Transverse colon (tissue), 4 donors: ENCODE measurements at regions not wholly inside any gene's neighbourhood (a gene's known extent, or its start where the extent isn't known, plus 50 kb on each side); places are given as distances from the start of the nearest gene placed in this dataset.

ENCODE experiments used
- DNase-seq: peaks from one replicate; pipeline ENCODE4 v3.0.0-alpha.2; 2019
- H3K27ac ChIP-seq, 4 donors: fragments of 200-600 bp; sonication (generic); 2 replicates each; pipeline ENCODE4 v1.5.1; 2016 to 2018; ENCODE audit warnings: inconsistent platforms in 4 of 4
- H3K27me3 ChIP-seq: fragments of 200-600 bp; sonication (generic); 2 replicates; pipeline ENCODE4 v1.5.1; 2017; ENCODE audit warnings: inconsistent platforms
- H3K36me3 ChIP-seq, 4 donors: fragments of 200-600 bp; sonication (generic); 2 replicates each; pipeline ENCODE4 v1.5.1; 2017 to 2019; ENCODE audit warnings: inconsistent platforms in 4 of 4
- H3K4me1 ChIP-seq, 4 donors: fragments of 200-600 bp; sonication (generic); 2 replicates each; pipeline ENCODE4 v1.5.1; 2017 to 2020; ENCODE audit warnings: inconsistent platforms in 4 of 4
- H3K4me3 ChIP-seq, 4 donors: fragments of 200-600 bp; sonication (generic); 1 replicate in 1 of 4; 2 replicates in 3 of 4; pipeline versions ENCODE4 v1.5.1 to v1.6.1; 2017 to 2019; ENCODE audit warnings: inconsistent platforms in 4 of 4
- H3K9me3 ChIP-seq, 2 donors: fragments of 200-600 bp; sonication (generic); 2 replicates each; pipeline ENCODE4 v1.5.1; 2017 to 2019; ENCODE audit warnings: inconsistent platforms in 2 of 2
- EP300 ChIP-seq: sonication (generic); formaldehyde crosslinking; IDR thresholded peaks from one replicate; pipeline ENCODE4 v1.6.1; 2017; ENCODE audit warnings: antibody characterized with exemption, low read depth
- POLR2A ChIP-seq: fragments of 450-650 bp; IDR thresholded peaks from one replicate; pipeline ENCODE4 v1.6.1; 2016; ENCODE audit warnings: antibody characterized with exemption, mild to moderate bottlenecking, moderate library complexity
- POLR2AphosphoS5 ChIP-seq, 3 donors: sonication (generic); formaldehyde crosslinking; IDR thresholded peaks; one replicate each; pipeline ENCODE4 v1.6.1; 2016; ENCODE audit warnings: antibody characterized with exemption in 3 of 3
- WGBS, 2 donors: methylation state at CpG; one replicate each; pipeline ENCODE4 v1.1.5; 2018; ENCODE audit warnings: low coverage in 1 of 2; 5-methylcytosine and 5-hydroxymethylcytosine counted together
- in situ Hi-C, 4 donors: fragments of 200-750 bp; cut with MboI; loops; one replicate each; pipeline versions ENCODE4 v1.15.0 to v1.15.1; 2017; ENCODE audit warnings: low sequenced_read_pairs in 3 of 4, low pct_ligation_motif_present in 1 of 4, low pct_unique_long_range_greater_than_20kb in 1 of 4
- intact Hi-C: fragments of 100-400 bp; cut with DNase I; formaldehyde crosslinking; loops from one replicate; pipeline ENCODE4 v1.15.1; 2023; ENCODE audit warnings: low total_unique reads
- TF ChIP-seq, protein P1 (sequence below), 5 experiments: fragments of 200-600 bp in 3 of 5; fragments of 450-650 bp in 2 of 5; sonication (generic) in 3 of 5; IDR thresholded peaks; 1 replicate in 2 of 5; 2 replicates in 3 of 5; pipeline ENCODE4 v1.5.1; 2016 to 2017; ENCODE audit warnings: antibody characterized with exemption in 5 of 5, inconsistent platforms in 3 of 5, mild to moderate bottlenecking in 2 of 5, moderate library complexity in 1 of 5

DNA sequence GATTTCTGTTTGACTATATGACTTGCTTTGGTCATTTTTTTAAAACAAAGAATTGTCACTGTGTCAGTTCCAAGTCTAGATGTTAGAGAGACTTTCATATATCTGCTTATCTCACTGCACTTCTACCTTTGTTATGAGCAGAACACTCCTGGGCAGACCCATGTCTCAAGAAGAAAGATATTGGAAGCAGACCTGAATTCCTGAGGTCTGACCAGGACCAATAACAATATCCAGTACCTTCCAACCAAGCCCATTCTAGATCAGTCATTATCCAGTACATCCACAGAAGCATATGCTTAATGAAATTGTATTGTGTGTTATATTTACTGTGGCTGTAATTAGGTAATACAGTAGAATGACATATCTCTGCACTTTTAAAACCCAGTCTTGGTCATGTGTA is 811.3 kb upstream of the GBE1 start:
- no peaks in the 10 kb centered on the region for H3K27me3 ChIP-seq
- in situ Hi-C loops, result no loop called here
- H3K4me3 ChIP-seq, result no peak overlapping the region
- no peak for TF ChIP-seq POLR2AphosphoS5 (IDR thresholded peaks at IDR 0.05)
- TF ChIP-seq, protein P1, sequence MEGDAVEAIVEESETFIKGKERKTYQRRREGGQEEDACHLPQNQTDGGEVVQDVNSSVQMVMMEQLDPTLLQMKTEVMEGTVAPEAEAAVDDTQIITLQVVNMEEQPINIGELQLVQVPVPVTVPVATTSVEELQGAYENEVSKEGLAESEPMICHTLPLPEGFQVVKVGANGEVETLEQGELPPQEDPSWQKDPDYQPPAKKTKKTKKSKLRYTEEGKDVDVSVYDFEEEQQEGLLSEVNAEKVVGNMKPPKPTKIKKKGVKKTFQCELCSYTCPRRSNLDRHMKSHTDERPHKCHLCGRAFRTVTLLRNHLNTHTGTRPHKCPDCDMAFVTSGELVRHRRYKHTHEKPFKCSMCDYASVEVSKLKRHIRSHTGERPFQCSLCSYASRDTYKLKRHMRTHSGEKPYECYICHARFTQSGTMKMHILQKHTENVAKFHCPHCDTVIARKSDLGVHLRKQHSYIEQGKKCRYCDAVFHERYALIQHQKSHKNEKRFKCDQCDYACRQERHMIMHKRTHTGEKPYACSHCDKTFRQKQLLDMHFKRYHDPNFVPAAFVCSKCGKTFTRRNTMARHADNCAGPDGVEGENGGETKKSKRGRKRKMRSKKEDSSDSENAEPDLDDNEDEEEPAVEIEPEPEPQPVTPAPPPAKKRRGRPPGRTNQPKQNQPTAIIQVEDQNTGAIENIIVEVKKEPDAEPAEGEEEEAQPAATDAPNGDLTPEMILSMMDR (IDR thresholded peaks at IDR 0.05), result no peak
- H3K27ac ChIP-seq, result no peak overlapping the region
- H3K4me1 ChIP-seq, result no peaks in the 10 kb centered on the region
- intact Hi-C loops, result no loop called here
- no peaks in the 10 kb centered on the region for H3K36me3 ChIP-seq
- H3K9me3 ChIP-seq, result no peaks in the 10 kb centered on the region
- no peak for DNase-seq

DNA sequence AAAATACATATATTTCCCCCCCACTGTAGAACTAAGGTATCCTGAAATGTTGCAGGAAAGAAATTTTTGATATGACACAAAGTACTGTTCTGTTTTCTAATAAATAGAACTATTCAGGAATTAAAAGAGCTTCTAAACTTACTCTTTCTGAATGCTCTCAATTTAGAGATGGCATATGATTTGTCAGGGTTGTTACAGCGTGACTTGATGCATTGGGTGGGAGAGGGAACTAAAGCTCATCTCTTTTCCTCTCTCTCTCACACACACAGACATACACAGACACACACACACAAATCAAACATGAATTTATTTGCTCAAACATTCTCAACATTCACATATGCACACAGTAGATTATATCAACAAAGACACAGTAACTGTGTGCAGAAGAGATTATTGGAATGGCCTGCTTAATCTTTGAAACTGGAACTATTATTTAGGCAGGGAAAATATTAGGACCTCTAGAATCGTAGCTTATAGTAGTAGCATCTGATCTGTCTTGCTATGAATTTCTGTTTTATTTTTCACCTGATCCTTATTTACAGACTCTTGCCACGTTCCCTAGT is 807.4 kb upstream of the GBE1 start:
- H3K27me3 ChIP-seq, result no peaks in the 10 kb centered on the region
- no peaks in the 10 kb centered on the region for H3K36me3 ChIP-seq
- intact Hi-C loops (no loop called here), in situ Hi-C loops (no loop called here)
- TF ChIP-seq, protein P1 (IDR thresholded peaks at IDR 0.05), result no peak
- no peak for TF ChIP-seq POLR2AphosphoS5 (IDR thresholded peaks at IDR 0.05)
- no peak for TF ChIP-seq EP300
- 45 to 47% methylated on average over 3 of the region's 3 CpGs for WGBS, 2 donors
- DNase-seq, result no peak
- no peak overlapping the region for H3K27ac ChIP-seq
- no peaks in the 10 kb centered on the region for H3K9me3 ChIP-seq
- H3K4me1 ChIP-seq, result no peaks in the 10 kb centered on the region
- H3K4me3 ChIP-seq, result no peak overlapping the region

DNA sequence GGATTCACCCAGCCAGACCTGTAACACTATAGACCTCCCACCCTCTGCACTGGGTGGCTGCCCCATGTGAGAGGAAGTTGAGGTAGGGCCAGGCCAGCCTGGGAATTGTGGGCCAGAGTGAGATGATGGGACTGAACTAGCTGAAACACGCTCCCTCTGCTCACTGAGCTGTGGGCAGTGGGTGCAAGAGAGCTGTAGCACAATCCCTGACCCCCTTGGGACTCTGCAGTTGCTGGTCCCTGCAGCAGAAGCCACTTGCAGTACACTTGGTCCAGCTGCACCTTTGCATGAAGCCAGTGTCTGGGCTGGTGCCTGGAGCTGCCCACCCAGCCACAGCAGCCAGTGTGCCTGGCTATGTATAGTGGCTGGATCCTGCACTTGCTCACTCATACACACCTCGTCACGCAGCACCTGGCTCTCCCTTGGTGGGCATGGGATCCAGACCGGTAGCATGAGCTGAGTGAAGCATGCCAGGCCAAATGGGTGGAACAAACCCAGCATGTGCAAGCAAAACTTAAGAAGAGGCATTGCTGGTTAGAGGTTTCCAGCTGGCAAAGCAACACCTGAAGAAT is 805.7 kb upstream of the GBE1 start:
- H3K36me3 ChIP-seq, result no peaks in the 10 kb centered on the region
- intact Hi-C loops, result no loop called here

DNA sequence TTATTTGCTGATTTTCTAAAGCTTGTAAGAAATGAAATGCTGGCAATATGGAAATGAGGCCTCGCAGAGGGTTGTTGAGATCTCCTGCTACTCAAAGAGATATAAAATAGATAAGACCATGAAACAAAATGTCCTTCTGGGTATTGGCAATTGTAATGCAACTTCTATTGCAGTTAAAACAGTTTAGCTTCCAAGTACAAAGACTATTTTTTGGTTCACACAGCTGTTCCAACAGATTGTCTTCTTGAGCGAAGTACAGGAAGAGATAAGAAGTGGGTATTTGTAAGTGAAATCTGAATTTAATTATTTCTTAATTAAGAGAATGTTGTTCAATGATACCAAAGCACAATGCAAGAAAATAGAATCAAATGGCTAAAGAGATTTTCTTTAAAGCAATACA is 801.5 kb upstream of the GBE1 start:
- Histone ChIP-seq H3K4me3 (no peak overlapping the region), H3K4me1 (no peaks in the 10 kb centered on the region), H3K36me3 (no peaks in the 10 kb centered on the region), H3K27ac (no peak overlapping the region), H3K27me3 (no peaks in the 10 kb centered on the region), H3K9me3 (no peaks in the 10 kb centered on the region)
- DNase-seq, result no peak
- WGBS, 2 donors, result 77 to 82% methylated on average over 2 of the region's 2 CpGs
- in situ Hi-C loops (no loop called here), intact Hi-C loops (no loop called here)
- TF ChIP-seq POLR2A (no peak), EP300 (no peak), POLR2AphosphoS5 (IDR thresholded peaks at IDR 0.05) (no peak)
- TF ChIP-seq, protein P1 (IDR thresholded peaks at IDR 0.05), result no peak

More for the DNA sequence above, 805.7 kb upstream of the GBE1 start:
- no peak for DNase-seq
- Histone ChIP-seq H3K27ac (no peak overlapping the region), H3K4me1 (no peaks in the 10 kb centered on the region), H3K4me3 (no peak overlapping the region), H3K9me3 (no peaks in the 10 kb centered on the region), H3K27me3 (no peaks in the 10 kb centered on the region)
- no peak for TF ChIP-seq EP300
- no peak for TF ChIP-seq POLR2AphosphoS5 (IDR thresholded peaks at IDR 0.05)
- no peak for TF ChIP-seq POLR2A
- TF ChIP-seq, protein P1 (IDR thresholded peaks at IDR 0.05), result no peak
- in situ Hi-C loops, result no loop called here
- WGBS, 2 donors, result 84% methylated on average over 4 of the region's 4 CpGs; no CpG with 5 or more reads in 1 of the 2 donors
